ENCODE measurements at regions not wholly inside any gene's neighbourhood (a gene's known extent, or its start where the extent isn't known, plus 50 kb on each side); places are given as distances from the start of the nearest gene placed in this dataset.

- TF ChIP-seq, protein P1, sequence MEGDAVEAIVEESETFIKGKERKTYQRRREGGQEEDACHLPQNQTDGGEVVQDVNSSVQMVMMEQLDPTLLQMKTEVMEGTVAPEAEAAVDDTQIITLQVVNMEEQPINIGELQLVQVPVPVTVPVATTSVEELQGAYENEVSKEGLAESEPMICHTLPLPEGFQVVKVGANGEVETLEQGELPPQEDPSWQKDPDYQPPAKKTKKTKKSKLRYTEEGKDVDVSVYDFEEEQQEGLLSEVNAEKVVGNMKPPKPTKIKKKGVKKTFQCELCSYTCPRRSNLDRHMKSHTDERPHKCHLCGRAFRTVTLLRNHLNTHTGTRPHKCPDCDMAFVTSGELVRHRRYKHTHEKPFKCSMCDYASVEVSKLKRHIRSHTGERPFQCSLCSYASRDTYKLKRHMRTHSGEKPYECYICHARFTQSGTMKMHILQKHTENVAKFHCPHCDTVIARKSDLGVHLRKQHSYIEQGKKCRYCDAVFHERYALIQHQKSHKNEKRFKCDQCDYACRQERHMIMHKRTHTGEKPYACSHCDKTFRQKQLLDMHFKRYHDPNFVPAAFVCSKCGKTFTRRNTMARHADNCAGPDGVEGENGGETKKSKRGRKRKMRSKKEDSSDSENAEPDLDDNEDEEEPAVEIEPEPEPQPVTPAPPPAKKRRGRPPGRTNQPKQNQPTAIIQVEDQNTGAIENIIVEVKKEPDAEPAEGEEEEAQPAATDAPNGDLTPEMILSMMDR (IDR thresholded peaks at IDR 0.05; ENCODE audit: low read length): no peak
- TF ChIP-seq EZH2phosphoT487 (IDR thresholded peaks at IDR 0.05; ENCODE audit: low read length): no peak
Measured at GRCh38 chr7:68684996-68685395, 913.3 kb upstream of the AUTS2 start.
